Tibial nerve (tissue), 4 donors: ENCODE measurements at regions not wholly inside any gene's neighbourhood (a gene's known extent, or its start where the extent isn't known, plus 50 kb on each side); places are given as distances from the start of the nearest gene placed in this dataset.
"Not testable (repeated sequence)": the region's sequence is repeated elsewhere in the genome, so short reads cannot be mapped to it uniquely, and the experiment has no call there.

Experiments
- CTCF ChIP-seq, 5 experiments: fragments of 200-600 bp in 3 of 5; fragments of 450-650 bp in 2 of 5; sonication (generic) in 3 of 5; IDR thresholded peaks; one replicate each; pipeline ENCODE4 v1.5.1; 2016 to 2019; ENCODE audit warnings: antibody characterized with exemption in 5 of 5, mild to moderate bottlenecking in 3 of 5, moderate library complexity in 2 of 5
- EP300 ChIP-seq, 2 donors: sonication (generic); formaldehyde crosslinking; IDR thresholded peaks; one replicate each; pipeline ENCODE4 v1.6.1; 2017; ENCODE audit warnings: antibody characterized with exemption in 2 of 2, mild to moderate bottlenecking in 1 of 2
- POLR2A ChIP-seq, 2 donors: fragments of 450-650 bp; IDR thresholded peaks; one replicate each; pipeline ENCODE4 v1.6.1; 2017; ENCODE audit warnings: antibody characterized with exemption in 2 of 2, mild to moderate bottlenecking in 2 of 2, moderate library complexity in 2 of 2

DNA sequence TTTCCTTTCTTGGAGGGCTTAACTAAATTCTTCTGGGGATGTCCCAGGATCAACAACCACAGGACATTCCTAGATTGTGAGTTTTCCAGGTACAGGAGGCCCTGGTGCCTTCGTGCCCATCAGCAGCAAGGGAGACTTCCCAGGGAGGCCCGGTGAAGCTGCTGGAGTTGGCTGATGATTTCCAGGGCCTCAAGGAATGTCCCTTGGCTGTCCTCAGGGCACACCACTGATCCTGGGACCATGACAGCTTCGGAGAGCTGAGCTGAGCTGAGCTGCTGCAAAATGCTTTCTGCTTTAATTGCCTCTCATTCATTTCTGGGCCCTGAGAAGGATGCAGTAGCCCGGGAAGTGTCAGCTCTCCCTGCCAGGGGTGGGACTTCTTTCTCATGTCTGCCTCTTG, 79.4 kb upstream of the ALDH3B2 start:
- not testable (repeated sequence) for TF ChIP-seq CTCF, POLR2A, EP300 (IDR thresholded peaks at IDR 0.05)
